IMR-90 (cell line): ENCODE measurements at regions not wholly inside any gene's neighbourhood (a gene's known extent, or its start where the extent isn't known, plus 50 kb on each side); places are given as distances from the start of the nearest gene placed in this dataset.

ENCODE experiments used
- ATAC-seq: fragments of 200-7000 bp; cut with Tn5 transposase; 2 replicates; pipeline ENCODE4 v1.9.1; 2020; ENCODE audit warnings: low read depth, mild to moderate bottlenecking, moderate library complexity
- BruUV-seq: library from RNA; stranded (reverse); fragments of 400-500 nt; replicated peaks from 2 replicates; lab custom pipeline; 2021; lab: Mats Ljungman, UMichigan
- CTCF ChIA-PET: fragments of 300-600 bp; formaldehyde crosslinking; extraction: SDS; loops from one replicate; lab custom pipeline; 2021; ENCODE audit warnings: antibody characterized with exemption; lab: Yijun Ruan, JAX
- POLR2A ChIA-PET: fragments of 300-600 bp; sonication (Branson Sonifier 250); formaldehyde crosslinking; loops from one replicate; lab custom pipeline; 2022; ENCODE audit warnings: antibody characterized with exemption; ENCODE audit not compliant: unreplicated experiment; lab: Charles Lee
- DNase-seq: peaks from one replicate; pipeline ENCODE4 v3.0.0; 2013
- H2AFZ ChIP-seq: replicated peaks from 2 replicates; pipeline ENCODE3; 2013; ENCODE audit warnings: low read length, mild to moderate bottlenecking; ENCODE audit not compliant: poor library complexity
- H2AK5ac ChIP-seq: 2 replicates; pipeline ENCODE4 v1.6.1; 2013; ENCODE audit warnings: low read depth, low read length, inconsistent platforms
- H2AK9ac ChIP-seq: replicated peaks from 2 replicates; pipeline ENCODE3; 2013; ENCODE audit warnings: mild to moderate bottlenecking, low read depth, low read length, moderate library complexity; ENCODE audit not compliant: poor library complexity
- H2BK120ac ChIP-seq: 2 replicates; pipeline ENCODE4 v1.6.1; 2013; ENCODE audit warnings: low read depth, low read length, inconsistent platforms
- H2BK15ac ChIP-seq: 3 replicates; pipeline ENCODE4 v1.6.1; 2013; ENCODE audit warnings: low read depth, low read length, inconsistent platforms
- H2BK20ac ChIP-seq: 2 replicates; pipeline ENCODE4 v1.6.1; 2013; ENCODE audit warnings: low read depth, mild to moderate bottlenecking, inconsistent platforms, low read length, moderate library complexity
- H2BK5ac ChIP-seq: 2 replicates; pipeline ENCODE4 v1.6.1; 2013; ENCODE audit warnings: mild to moderate bottlenecking, low read depth, low read length, inconsistent platforms; ENCODE audit not compliant: poor library complexity, severe bottlenecking
- H3K14ac ChIP-seq: replicated peaks from 2 replicates; pipeline ENCODE4 v1.6.1; 2013; ENCODE audit warnings: low read depth, low read length, inconsistent platforms
- H3K18ac ChIP-seq: 2 replicates; pipeline ENCODE4 v1.6.1; 2013; ENCODE audit warnings: low read depth, low read length, control low read depth
- H3K23ac ChIP-seq: 2 replicates; pipeline ENCODE4 v1.6.1; 2013; ENCODE audit warnings: low read depth, low read length, inconsistent platforms
- H3K27ac ChIP-seq: 2 replicates; pipeline ENCODE4 v1.5.1; 2013; ENCODE audit warnings: mild to moderate bottlenecking, control low read depth, low read length; ENCODE audit not compliant: insufficient read depth
- H3K27me3 ChIP-seq: 2 replicates; pipeline ENCODE4 v1.6.1; 2013; ENCODE audit warnings: low read length; ENCODE audit not compliant: control insufficient read depth, insufficient read depth
- H3K36me3 ChIP-seq: 2 replicates; pipeline ENCODE4 v1.6.1; 2013; ENCODE audit warnings: low read length, mixed read lengths; ENCODE audit not compliant: control insufficient read depth, insufficient read depth
- H3K4ac ChIP-seq: 2 replicates; pipeline ENCODE4 v1.6.1; 2013; ENCODE audit warnings: low read depth, low read length, inconsistent platforms
- H3K4me1 ChIP-seq: 2 replicates; pipeline ENCODE4 v1.6.1; 2013; ENCODE audit warnings: low read length, mixed read lengths; ENCODE audit not compliant: control insufficient read depth, insufficient read depth
- H3K4me2 ChIP-seq: 2 replicates; pipeline ENCODE4 v1.6.1; 2013; ENCODE audit warnings: low read depth, mild to moderate bottlenecking, control low read depth, low read length, moderate library complexity
- H3K4me3 ChIP-seq: 2 replicates; pipeline ENCODE4 v1.5.1; 2013; ENCODE audit warnings: low read depth, mild to moderate bottlenecking, control low read depth, low read length, moderate library complexity; ENCODE audit not compliant: insufficient read depth
- H3K56ac ChIP-seq: 2 replicates; pipeline ENCODE4 v1.6.1; 2013; ENCODE audit warnings: low read length, inconsistent platforms; ENCODE audit not compliant: insufficient read depth; ENCODE audit errors: extremely low read depth
- H3K79me1 ChIP-seq, 2 experiments: 2 replicates each; pipeline ENCODE4 v1.6.1; 2013; ENCODE audit warnings: low read length in 2 of 2, inconsistent platforms in 1 of 2, low read depth in 1 of 2
- H3K9ac ChIP-seq: 2 replicates; pipeline ENCODE4 v1.6.1; 2013; ENCODE audit warnings: low read depth, low read length, control low read depth
- H3K9me1 ChIP-seq: 2 replicates; pipeline ENCODE4 v1.6.1; 2013; ENCODE audit warnings: low read length, inconsistent platforms; ENCODE audit not compliant: insufficient read depth
- H3K9me3 ChIP-seq: 2 replicates; pipeline ENCODE4 v1.6.1; 2013; ENCODE audit warnings: low read length; ENCODE audit not compliant: control insufficient read depth, insufficient read depth
- H4K20me1 ChIP-seq: 2 replicates; pipeline ENCODE4 v1.6.1; 2013; ENCODE audit warnings: low read length, inconsistent platforms; ENCODE audit not compliant: insufficient read depth
- H4K5ac ChIP-seq: 2 replicates; pipeline ENCODE4 v1.6.1; 2013; ENCODE audit warnings: mild to moderate bottlenecking, low read depth, low read length, control low read depth
- H4K8ac ChIP-seq, 2 experiments: 2 replicates each; pipeline ENCODE4 v1.6.1; 2013; ENCODE audit warnings: low read depth in 2 of 2, low read length in 2 of 2, control low read depth in 1 of 2, inconsistent platforms in 1 of 2
- H4K91ac ChIP-seq: 2 replicates; pipeline ENCODE4 v1.6.1; 2013; ENCODE audit warnings: low read depth, low read length, inconsistent platforms; ENCODE audit not compliant: insufficient read depth
- BHLHE40 ChIP-seq: fragments of 150-350 bp; IDR thresholded peaks from 2 replicates; pipeline ENCODE4 v1.6.1; 2016; ENCODE audit warnings: mild to moderate bottlenecking, low read depth, low read length
- FOS ChIP-seq: fragments of 150-350 bp; IDR thresholded peaks from 2 replicates; pipeline ENCODE4 v1.6.1; 2016; ENCODE audit warnings: low read depth, low read length
- MAFK ChIP-seq: IDR thresholded peaks from 2 replicates; pipeline ENCODE4 v1.6.1; 2012; ENCODE audit warnings: low read depth, low read length, improper control_type of control experiment
- MXI1 ChIP-seq: IDR thresholded peaks from 2 replicates; pipeline ENCODE4 v1.6.1; 2012; ENCODE audit warnings: low read depth, mild to moderate bottlenecking, low read length, moderate library complexity, borderline replicate concordance
- NFE2L2 ChIP-seq: fragments of 150-350 bp; IDR thresholded peaks from 2 replicates; pipeline ENCODE4 v1.6.1; 2016; ENCODE audit warnings: low read depth, mild to moderate bottlenecking, low read length
- SMC3 ChIP-seq: fragments of 150-350 bp; IDR thresholded peaks from 2 replicates; pipeline ENCODE4 v1.6.1; 2016; ENCODE audit warnings: low read depth, mild to moderate bottlenecking, antibody characterized with exemption, low read length, moderate library complexity
- WGBS, 2 experiments: methylation state at CpG; one replicate each; pipeline versions ENCODE4 v1.1.5 to v1.1.7; 2013; ENCODE audit warnings: missing lambda C conversion rate in 2 of 2; ENCODE audit not compliant: insufficient read length in 1 of 2; ENCODE audit errors: extremely low coverage in 2 of 2; 5-methylcytosine and 5-hydroxymethylcytosine counted together
- dilution Hi-C: fragments of 300-500 bp; cut with HindIII; formaldehyde crosslinking; loops from one replicate; pipeline ENCODE4 v1.14.3; 2018; ENCODE audit warnings: low sequenced_read_pairs; ENCODE audit not compliant: unreplicated experiment
- in situ Hi-C: fragments of 300-500 bp; cut with MboI; formaldehyde crosslinking; loops from 3 replicates; pipeline ENCODE4 v1.14.3; 2019; ENCODE audit warnings: low sequenced_read_pairs, inconsistent platforms, mixed read lengths
- intact Hi-C: fragments of 100-400 bp; cut with micrococcal nuclease; formaldehyde crosslinking; loops from 2 replicates; pipeline ENCODE4 v1.10.0; 2022

GRCh38 chr6:1039191-1039590 lies 272.7 kb upstream of the FOXQ1 start:
- Histone ChIP-seq H3K36me3 (no peaks in the 10 kb centered on the region), H3K4me3 (no peak overlapping the region), H3K9me1 (no peaks in the 10 kb centered on the region), H4K20me1 (no peaks in the 10 kb centered on the region), H3K18ac (no peak overlapping the region), H3K56ac (no peak overlapping the region), H2BK20ac (no peak overlapping the region), H2BK5ac (no peak overlapping the region), H3K9ac (no peak overlapping the region), H2AK5ac (no peak overlapping the region), H4K91ac (no peak overlapping the region), H3K9me3 (no peaks in the 10 kb centered on the region; the same call in 1 of the 2 replicates), H3K14ac (no peak overlapping the region), H2BK15ac (no peak overlapping the region), H4K8ac (no peak overlapping the region), H4K5ac (no peak overlapping the region), H3K4me2 (no peak overlapping the region), H3K4ac (no peak overlapping the region), H2BK120ac (no peak overlapping the region), H3K27ac (no peak overlapping the region), H3K79me1 (no peaks in the 10 kb centered on the region), H2AFZ (no peak overlapping the region), H3K23ac (no peak overlapping the region), H3K27me3 (peaks cover 33% of the 10 kb centered on the region), H3K4me1 (no peaks in the 10 kb centered on the region), H2AK9ac (no peak overlapping the region)
- no peak for DNase-seq
- ATAC-seq = no peak
- dilution Hi-C loops (no loop called here), in situ Hi-C loops (no loop called here), intact Hi-C loops (no loop called here)
- no TSS peak for BruUV-seq
- ChIA-PET POLR2A (no interaction called here), CTCF (no interaction called here)
- no peak for TF ChIP-seq SMC3
- no peak for TF ChIP-seq MAFK
- no peak for TF ChIP-seq MXI1
- TF ChIP-seq NFE2L2 = no peak
- no peak for TF ChIP-seq BHLHE40
- no peak for TF ChIP-seq FOS
- WGBS, 2 experiments = no CpG with 5 or more reads among the region's 9 CpGs
